Muscle layer of duodenum (tissue), 2 donors: ENCODE measurements at regions not wholly inside any gene's neighbourhood (a gene's known extent, or its start where the extent isn't known, plus 50 kb on each side); places are given as distances from the start of the nearest gene placed in this dataset.
"Not testable (repeated sequence)": the region's sequence is repeated elsewhere in the genome, so short reads cannot be mapped to it uniquely, and the experiment has no call there.

Experiments used
- H3K27ac ChIP-seq: one replicate; pipeline ENCODE4 v1.7.0; 2013; ENCODE audit warnings: mild to moderate bottlenecking, low read length
- H3K27me3 ChIP-seq: one replicate; pipeline ENCODE4 v1.7.0; 2013; ENCODE audit warnings: low read depth, mild to moderate bottlenecking, control low read depth, low read length
- H3K36me3 ChIP-seq, 2 donors: one replicate each; pipeline ENCODE4 v1.7.0; 2013; ENCODE audit warnings: low read length in 2 of 2, control low read depth in 1 of 2, mild to moderate bottlenecking in 1 of 2; ENCODE audit not compliant: insufficient read depth in 2 of 2, control insufficient read depth in 1 of 2
- H3K4me1 ChIP-seq, 2 donors: one replicate each; pipeline ENCODE4 v1.7.0; 2013; ENCODE audit warnings: low read length in 2 of 2, mild to moderate bottlenecking in 2 of 2, control low read depth in 1 of 2, moderate library complexity in 1 of 2; ENCODE audit not compliant: insufficient read depth in 2 of 2, control insufficient read depth in 1 of 2
- H3K4me3 ChIP-seq, 2 donors: one replicate each; pipeline ENCODE4 v1.7.0; 2013; ENCODE audit warnings: low read length in 2 of 2, low read depth in 1 of 2, mild to moderate bottlenecking in 1 of 2
- H3K9me3 ChIP-seq, 2 donors: one replicate each; pipeline ENCODE4 v1.7.0; 2013; ENCODE audit warnings: low read length in 2 of 2, control low read depth in 1 of 2, mild to moderate bottlenecking in 1 of 2; ENCODE audit not compliant: control insufficient read depth in 1 of 2
- donor health status: healthy.

DNA sequence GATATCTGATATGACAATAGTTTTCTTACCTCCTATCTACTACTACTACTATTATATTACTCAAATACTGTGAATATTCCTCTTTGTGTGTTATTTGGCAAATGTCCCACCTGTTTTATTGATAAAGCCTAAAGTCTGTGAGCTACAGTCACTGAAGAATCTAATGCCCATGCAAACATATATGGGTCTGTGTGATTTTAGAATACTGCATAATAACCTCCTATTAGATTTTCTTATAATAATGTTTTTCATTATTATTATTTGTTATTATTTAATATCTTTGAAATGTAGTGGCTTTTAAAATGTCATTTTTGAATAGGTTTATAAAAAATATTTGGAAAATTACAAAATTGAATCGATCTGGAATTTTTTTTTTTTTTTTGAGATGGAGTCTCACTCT, 1330.8 kb upstream of the MIR17HG start:
- H3K27me3 ChIP-seq: no peaks in the 10 kb centered on the region
- no peak overlapping the region for H3K27ac ChIP-seq

GRCh38 chr13:90020536-90021070, 1326.9 kb upstream of the MIR17HG start:
- Histone ChIP-seq H3K9me3 (no peaks in the 10 kb centered on the region), H3K36me3 (no peaks in the 10 kb centered on the region), H3K27ac (no peak overlapping the region)

More for the DNA sequence above, 1330.8 kb upstream of the MIR17HG start:
- Histone ChIP-seq H3K36me3 (no peaks in the 10 kb centered on the region), H3K9me3 (no peaks in the 10 kb centered on the region), H3K4me3 (no peak overlapping the region), H3K4me1 (no peaks in the 10 kb centered on the region)

DNA sequence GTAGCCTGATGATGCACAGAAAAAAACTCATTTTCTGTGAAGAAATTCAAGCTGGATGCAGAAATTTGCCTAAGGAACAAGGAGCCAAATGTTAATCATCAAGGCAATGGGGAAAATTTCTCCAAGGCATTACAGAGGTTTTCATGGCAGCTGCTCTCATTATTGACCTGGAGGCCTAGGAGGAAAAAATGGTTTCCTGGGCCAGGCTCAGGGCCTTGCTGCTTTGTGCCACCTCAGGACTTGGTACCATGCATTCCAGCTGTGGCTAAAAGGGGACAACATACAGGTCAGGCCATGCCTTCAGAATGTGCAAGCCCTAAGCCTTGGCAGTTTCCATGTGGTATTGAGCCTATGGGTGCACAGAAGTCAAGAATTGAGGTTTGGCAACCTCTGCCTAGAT, 1320.1 kb upstream of the MIR17HG start:
- Histone ChIP-seq H3K9me3 (no peaks in the 10 kb centered on the region), H3K27ac (no peak overlapping the region), H3K4me1 (no peaks in the 10 kb centered on the region), H3K27me3 (no peaks in the 10 kb centered on the region), H3K4me3 (no peak overlapping the region), H3K36me3 (no peaks in the 10 kb centered on the region)

More at GRCh38 chr13:90020536-90021070, 1326.9 kb upstream of the MIR17HG start:
- no peaks in the 10 kb centered on the region for H3K4me1 ChIP-seq
- H3K4me3 ChIP-seq: no peak overlapping the region
- H3K27me3 ChIP-seq: no peaks in the 10 kb centered on the region

DNA sequence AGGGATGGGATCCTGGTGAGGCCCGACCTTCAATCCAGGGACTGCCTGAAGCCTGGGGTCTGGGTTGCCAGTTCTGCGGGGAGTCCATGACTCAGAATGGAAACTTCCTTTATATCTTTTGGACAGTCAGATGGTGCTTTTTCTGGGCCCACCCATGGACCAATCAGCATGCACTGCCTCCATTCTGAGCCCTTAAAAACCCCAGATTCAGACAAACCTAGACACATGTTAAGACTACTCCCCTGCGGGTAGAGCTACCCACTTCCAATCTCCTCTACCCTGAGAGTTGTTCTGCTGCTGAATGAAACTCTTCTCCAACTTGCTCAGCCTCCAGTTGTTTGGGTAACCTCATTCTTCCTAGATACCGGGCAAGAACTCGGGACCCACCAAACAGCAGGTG, 1315.2 kb upstream of the MIR17HG start:
- Histone ChIP-seq H3K27ac (no peak overlapping the region), H3K36me3 (no peaks in the 10 kb centered on the region), H3K9me3 (no peaks in the 10 kb centered on the region), H3K4me3 (no peak overlapping the region), H3K27me3 (no peaks in the 10 kb centered on the region), H3K4me1 (no peaks in the 10 kb centered on the region)

DNA sequence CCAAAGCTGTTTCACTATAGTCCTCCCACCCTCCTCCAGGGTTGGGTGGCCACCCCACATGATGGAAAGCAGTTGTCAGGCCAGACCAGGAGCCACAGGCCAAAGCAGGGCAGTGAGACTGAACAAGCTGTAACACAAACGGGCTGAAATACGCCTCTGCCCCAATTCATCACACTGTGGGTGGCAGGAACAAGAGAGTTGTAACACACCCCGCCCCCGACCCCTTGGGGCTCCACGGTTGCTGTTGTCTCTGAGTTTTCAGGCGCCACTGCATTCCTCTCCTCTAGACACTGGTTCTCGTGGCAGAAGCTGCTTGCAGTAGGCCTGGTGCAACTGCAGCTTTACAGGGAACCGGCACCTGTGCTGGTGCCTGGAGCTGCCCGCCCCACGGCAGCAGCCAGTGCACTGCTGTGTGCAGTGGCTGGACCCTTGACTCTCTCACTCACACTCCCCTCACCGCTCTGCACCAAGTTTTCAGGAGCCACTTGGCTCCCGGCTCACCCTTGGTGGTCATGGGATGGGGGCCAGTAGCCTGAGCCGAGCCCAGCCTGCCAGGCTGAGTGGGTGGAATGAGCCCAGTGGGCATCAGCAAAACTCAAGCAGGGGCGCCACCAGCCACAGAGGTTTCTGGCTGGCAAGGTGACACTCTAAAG, 1314.5 kb upstream of the MIR17HG start:
- H3K4me1 ChIP-seq: no peaks in the 10 kb centered on the region

DNA sequence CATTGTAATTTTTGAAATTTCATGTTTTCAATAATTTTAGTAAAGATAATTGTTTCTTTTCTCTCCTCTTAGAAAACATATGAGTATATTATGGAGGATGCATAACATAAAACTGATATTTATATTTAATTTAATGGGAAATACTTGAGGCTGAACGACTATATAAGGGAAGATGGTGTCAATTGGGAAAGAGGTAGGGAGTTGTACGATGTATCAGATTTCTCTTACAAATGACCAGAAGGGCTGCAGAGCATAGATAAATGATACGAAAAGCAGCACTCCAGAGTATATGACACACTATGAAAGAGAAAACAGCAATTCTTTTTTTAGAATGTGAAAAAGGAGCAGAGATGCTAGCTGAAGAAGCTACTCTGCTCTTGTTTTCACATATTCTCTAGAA, 1308.0 kb upstream of the MIR17HG start:
- Histone ChIP-seq H3K4me3 (no peak overlapping the region), H3K4me1 (no peaks in the 10 kb centered on the region), H3K27me3 (no peaks in the 10 kb centered on the region), H3K36me3 (no peaks in the 10 kb centered on the region), H3K27ac (no peak overlapping the region), H3K9me3 (no peaks in the 10 kb centered on the region)

More for the DNA sequence above, 1314.5 kb upstream of the MIR17HG start:
- no peaks in the 10 kb centered on the region for H3K9me3 ChIP-seq
- no peak overlapping the region for H3K4me3 ChIP-seq
- H3K27me3 ChIP-seq: no peaks in the 10 kb centered on the region
- H3K27ac ChIP-seq: no peak overlapping the region
- H3K36me3 ChIP-seq: no peaks in the 10 kb centered on the region

DNA sequence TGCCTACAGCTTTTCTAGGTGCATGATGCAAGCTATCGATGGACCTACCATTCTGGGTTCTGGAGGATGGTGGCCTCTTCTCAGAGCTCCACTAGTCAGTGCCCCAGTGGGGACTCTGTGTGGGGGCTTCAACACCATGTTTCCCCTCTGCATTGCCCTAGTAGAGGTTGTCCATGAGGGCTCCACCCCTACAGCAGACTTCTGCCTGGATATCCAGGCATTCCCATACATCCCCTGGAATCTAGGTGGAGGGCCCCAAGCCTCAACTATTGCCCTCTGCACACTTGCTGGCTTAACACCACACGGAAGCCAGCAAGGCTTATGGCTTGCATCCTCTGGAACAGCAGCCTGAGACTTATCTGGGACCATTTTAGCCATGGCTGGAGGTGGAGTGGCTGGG, 1299.9 kb upstream of the MIR17HG start:
- H3K27ac ChIP-seq: no peak overlapping the region
- no peaks in the 10 kb centered on the region for H3K36me3 ChIP-seq
- H3K4me1 ChIP-seq: no peaks in the 10 kb centered on the region
- no peaks in the 10 kb centered on the region for H3K27me3 ChIP-seq
- H3K4me3 ChIP-seq: no peak overlapping the region
- H3K9me3 ChIP-seq: peaks cover 0 to 3% of the 10 kb centered on the region in 2 donors

DNA sequence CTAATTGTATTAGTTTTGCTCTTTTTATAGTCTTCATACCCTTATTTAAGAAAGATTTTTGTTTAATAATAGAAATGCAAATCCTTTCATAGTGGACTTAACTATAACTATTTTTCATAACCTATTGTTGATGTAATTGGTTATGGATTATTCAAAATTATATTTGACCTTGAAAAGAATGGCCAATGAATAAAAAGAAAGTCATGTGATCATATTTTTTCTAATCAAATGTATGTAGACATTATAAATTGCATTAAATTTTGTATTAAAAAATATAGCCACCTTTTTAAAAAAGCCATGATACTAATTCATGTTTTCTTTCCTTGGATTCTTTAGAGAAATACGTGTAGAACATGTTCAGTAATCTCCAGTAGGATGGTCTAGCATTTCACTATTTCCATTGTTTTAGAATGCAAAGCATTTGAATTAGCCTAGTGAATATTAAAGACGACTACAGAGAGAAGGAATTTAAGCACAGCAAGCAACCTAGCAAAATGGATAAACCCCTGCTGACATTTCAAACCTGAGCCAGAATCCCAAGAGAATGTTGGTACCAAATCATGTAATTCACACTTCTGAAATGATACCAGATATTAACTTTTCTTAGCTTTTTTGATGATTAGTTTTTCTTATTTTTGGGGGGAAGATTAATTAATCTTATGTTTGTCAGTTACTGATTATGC, 1297.4 kb upstream of the MIR17HG start:
- Histone ChIP-seq H3K9me3 (peaks cover 0 to 3% of the 10 kb centered on the region in 2 donors), H3K27ac (no peak overlapping the region), H3K36me3 (no peaks in the 10 kb centered on the region), H3K4me1 (no peaks in the 10 kb centered on the region), H3K4me3 (no peak overlapping the region), H3K27me3 (no peaks in the 10 kb centered on the region)

GRCh38 chr13:90055121-90055520, 1292.4 kb upstream of the MIR17HG start:
- Histone ChIP-seq H3K9me3 (no peaks in the 10 kb centered on the region), H3K27ac (no peak overlapping the region), H3K36me3 (no peaks in the 10 kb centered on the region), H3K4me3 (no peak overlapping the region), H3K27me3 (no peaks in the 10 kb centered on the region), H3K4me1 (no peaks in the 10 kb centered on the region)

GRCh38 chr13:90055760-90056159, 1291.7 kb upstream of the MIR17HG start:
- no peaks in the 10 kb centered on the region for H3K9me3 ChIP-seq
- H3K4me3 ChIP-seq: no peak overlapping the region
- H3K27ac ChIP-seq: no peak overlapping the region
- H3K4me1 ChIP-seq: no peaks in the 10 kb centered on the region
- H3K36me3 ChIP-seq: no peaks in the 10 kb centered on the region
- H3K27me3 ChIP-seq: no peaks in the 10 kb centered on the region

- H3K27ac ChIP-seq, H3K4me3 ChIP-seq, H3K9me3 ChIP-seq, H3K36me3 ChIP-seq, H3K4me1 ChIP-seq, H3K27me3 ChIP-seq: not testable (repeated sequence)
These were observed 1283.3 kb upstream of the MIR17HG start for GRCh38 chr13:90064226-90064625.
